ENCODE measurements at regions not wholly inside any gene's neighbourhood (a gene's known extent, or its start where the extent isn't known, plus 50 kb on each side); places are given as distances from the start of the nearest gene placed in this dataset.

- Mint-ChIP-seq H3K27ac (ENCODE audit: unreplicated experiment) (no peak overlapping the region), H3K27me3 (ENCODE audit: unreplicated experiment) (peaks cover 59% of the 10 kb centered on the region), H3K4me1 (ENCODE audit: low read depth, unreplicated experiment) (no peaks in the 10 kb centered on the region), H3K9me3 (ENCODE audit: low read depth, unreplicated experiment) (no peaks in the 10 kb centered on the region), H3K36me3 (ENCODE audit: insufficient read depth, unreplicated experiment) (no peaks in the 10 kb centered on the region), H3K4me3 (ENCODE audit: low read depth, unreplicated experiment) (no peak overlapping the region)
- intact Hi-C loops (cut with micrococcal nuclease; ENCODE audit: unreplicated experiment): no loop called here
- no peak for TF ChIP-seq CTCF (IDR thresholded peaks at IDR 0.05; ENCODE audit: unreplicated experiment)
- no peak for DNase-seq
- CTCF ChIA-PET: no interaction called here
- no TSS peak for BruUV-seq (replicated peaks)
Observed at GRCh38 chr3:43968465-43968864, 273.2 kb upstream of the TOPAZ1 start.

GRCh38 chr3:43969944-43970343 lies 271.7 kb upstream of the TOPAZ1 start:
- CTCF ChIA-PET: no interaction called here
- no peak overlapping the region for H3K27ac Mint-ChIP-seq (ENCODE audit: unreplicated experiment)
- H3K9me3 Mint-ChIP-seq (ENCODE audit: low read depth, unreplicated experiment): no peaks in the 10 kb centered on the region
- intact Hi-C loops (cut with micrococcal nuclease; ENCODE audit: unreplicated experiment): no loop called here
- H3K36me3 Mint-ChIP-seq (ENCODE audit: insufficient read depth, unreplicated experiment): no peaks in the 10 kb centered on the region
- H3K4me3 Mint-ChIP-seq (ENCODE audit: low read depth, unreplicated experiment): no peak overlapping the region
- no peak for DNase-seq
- no peak for TF ChIP-seq CTCF (IDR thresholded peaks at IDR 0.05; ENCODE audit: unreplicated experiment)
- BruUV-seq (replicated peaks): no TSS peak
- H3K27me3 Mint-ChIP-seq (ENCODE audit: unreplicated experiment): peaks cover 51% of the 10 kb centered on the region
- H3K4me1 Mint-ChIP-seq (ENCODE audit: low read depth, unreplicated experiment): no peaks in the 10 kb centered on the region

- intact Hi-C loops (cut with micrococcal nuclease; ENCODE audit: unreplicated experiment): no loop called here
- Mint-ChIP-seq H3K27ac (ENCODE audit: unreplicated experiment) (no peak overlapping the region), H3K4me3 (ENCODE audit: low read depth, unreplicated experiment) (no peak overlapping the region), H3K36me3 (ENCODE audit: insufficient read depth, unreplicated experiment) (no peaks in the 10 kb centered on the region), H3K4me1 (ENCODE audit: low read depth, unreplicated experiment) (no peaks in the 10 kb centered on the region), H3K9me3 (ENCODE audit: low read depth, unreplicated experiment) (no peaks in the 10 kb centered on the region), H3K27me3 (ENCODE audit: unreplicated experiment) (peaks cover 47% of the 10 kb centered on the region)
- CTCF ChIA-PET: no interaction called here
- BruUV-seq (replicated peaks): no TSS peak
- no peak for DNase-seq
- TF ChIP-seq CTCF (IDR thresholded peaks at IDR 0.05; ENCODE audit: unreplicated experiment): no peak
Observed at GRCh38 chr3:43970351-43970750, 271.3 kb upstream of the TOPAZ1 start.

GRCh38 chr3:43970920-43971319 lies 270.8 kb upstream of the TOPAZ1 start:
- CTCF ChIA-PET: no interaction called here
- DNase-seq: no peak
- no TSS peak for BruUV-seq (replicated peaks)
- Mint-ChIP-seq H3K9me3 (ENCODE audit: low read depth, unreplicated experiment) (no peaks in the 10 kb centered on the region), H3K4me1 (ENCODE audit: low read depth, unreplicated experiment) (no peaks in the 10 kb centered on the region), H3K4me3 (ENCODE audit: low read depth, unreplicated experiment) (no peak overlapping the region), H3K27ac (ENCODE audit: unreplicated experiment) (no peak overlapping the region), H3K36me3 (ENCODE audit: insufficient read depth, unreplicated experiment) (no peaks in the 10 kb centered on the region), H3K27me3 (ENCODE audit: unreplicated experiment) (peaks cover 41% of the 10 kb centered on the region)
- TF ChIP-seq CTCF (IDR thresholded peaks at IDR 0.05; ENCODE audit: unreplicated experiment): no peak
- intact Hi-C loops (cut with micrococcal nuclease; ENCODE audit: unreplicated experiment): no loop called here

GRCh38 chr3:43971486-43971885 lies 270.2 kb upstream of the TOPAZ1 start:
- BruUV-seq (replicated peaks): no TSS peak

More at GRCh38 chr3:43971486-43971885, 270.2 kb upstream of the TOPAZ1 start:
- H3K9me3 Mint-ChIP-seq (ENCODE audit: low read depth, unreplicated experiment): no peaks in the 10 kb centered on the region
- no peaks in the 10 kb centered on the region for H3K4me1 Mint-ChIP-seq (ENCODE audit: low read depth, unreplicated experiment)
- H3K4me3 Mint-ChIP-seq (ENCODE audit: low read depth, unreplicated experiment): no peak overlapping the region
- DNase-seq: no peak
- intact Hi-C loops (cut with micrococcal nuclease; ENCODE audit: unreplicated experiment): no loop called here
- H3K27me3 Mint-ChIP-seq (ENCODE audit: unreplicated experiment): peaks cover 36% of the 10 kb centered on the region
- CTCF ChIA-PET: no interaction called here
- no peak overlapping the region for H3K27ac Mint-ChIP-seq (ENCODE audit: unreplicated experiment)
- TF ChIP-seq CTCF (IDR thresholded peaks at IDR 0.05; ENCODE audit: unreplicated experiment): no peak
- H3K36me3 Mint-ChIP-seq (ENCODE audit: insufficient read depth, unreplicated experiment): no peaks in the 10 kb centered on the region
